ENCODE measurements at regions not wholly inside any gene's neighbourhood (a gene's known extent, or its start where the extent isn't known, plus 50 kb on each side); places are given as distances from the start of the nearest gene placed in this dataset.

- peak; percentile 92 for DNase-seq
These were observed 100.9 kb upstream of the ROPN1 start for GRCh38 chr3:124092811-124093210.

GRCh38 chr3:124094496-124094895 is 102.6 kb upstream of the ROPN1 start:
- DNase-seq: no peak

- DNase-seq: peak; percentile 31
These were observed 105.6 kb upstream of the ROPN1 start for GRCh38 chr3:124097362-124098131.

GRCh38 chr3:124101643-124102042 is 109.7 kb upstream of the ROPN1 start:
- DNase-seq: no peak

GRCh38 chr3:124107104-124107890 is 115.4 kb upstream of the ROPN1 start:
- peak; percentile 73 for DNase-seq

- no peak for DNase-seq
These were observed 116.5 kb upstream of the ROPN1 start for GRCh38 chr3:124108446-124108845.

- DNase-seq: no peak
These were observed 121.6 kb upstream of the ROPN1 start for GRCh38 chr3:124113485-124113884.

- DNase-seq: no peak
These were observed 123.4 kb upstream of the ROPN1 start for GRCh38 chr3:124115279-124115678.

- no peak for DNase-seq
These were observed 124.0 kb upstream of the ROPN1 start for GRCh38 chr3:124115956-124116355.

- no peak for DNase-seq
These were observed 125.0 kb upstream of the ROPN1 start for GRCh38 chr3:124116906-124117305.

- DNase-seq: peak; percentile 79
These were observed 125.6 kb upstream of the ROPN1 start for GRCh38 chr3:124117486-124117885.

GRCh38 chr3:124118397-124118796 is 126.5 kb upstream of the ROPN1 start:
- peak; percentile 84 for DNase-seq

- peak; percentile 96 for DNase-seq
These were observed 127.3 kb upstream of the ROPN1 start for GRCh38 chr3:124119056-124119716.

GRCh38 chr3:124121379-124122312 is 129.7 kb upstream of the ROPN1 start:
- no peak for DNase-seq

- DNase-seq: no peak
These were observed 133.4 kb upstream of the ROPN1 start for GRCh38 chr3:124125315-124125714.

GRCh38 chr3:124126436-124127023 is 134.6 kb upstream of the ROPN1 start:
- DNase-seq: peak; percentile 26

GRCh38 chr3:124131158-124131557 is 139.2 kb upstream of the ROPN1 start:
- no peak for DNase-seq

GRCh38 chr3:124131580-124131979 is 139.7 kb upstream of the ROPN1 start:
- peak; percentile 27 for DNase-seq

- no peak for DNase-seq
These were observed 140.9 kb upstream of the ROPN1 start for GRCh38 chr3:124132813-124133212.

GRCh38 chr3:124133366-124133940 is 141.5 kb upstream of the ROPN1 start:
- no peak for DNase-seq

GRCh38 chr3:124137216-124137615 is 145.3 kb upstream of the ROPN1 start:
- no peak for DNase-seq
